ENCODE measurements at regions not wholly inside any gene's neighbourhood (a gene's known extent, or its start where the extent isn't known, plus 50 kb on each side); places are given as distances from the start of the nearest gene placed in this dataset.

DNA sequence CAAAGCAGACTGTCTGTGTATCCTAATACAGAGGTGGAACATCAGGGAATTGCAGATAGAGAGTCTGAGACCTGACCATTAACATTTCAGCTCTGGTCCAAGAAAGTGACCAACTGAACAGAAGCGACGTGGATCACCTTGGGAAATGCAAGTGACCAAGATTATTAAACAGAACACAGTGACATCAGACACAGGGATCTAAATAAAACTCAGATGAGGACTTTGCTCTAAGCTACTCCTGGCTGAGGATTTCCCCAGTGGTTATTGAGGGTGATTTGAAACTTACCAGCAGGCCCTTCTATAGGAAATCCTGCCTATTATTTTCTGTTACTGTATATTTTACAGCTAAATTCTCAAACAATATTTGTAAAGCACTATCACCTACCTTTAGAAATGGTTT is 436.0 kb downstream of the TMEM38B start:
- DNase-seq (no peak), FAIRE-seq (no peak), ATAC-seq (no peak)
- no peak overlapping the region for H3K4me3 ChIP-seq
- H3K4me1 ChIP-seq = no peaks in the 10 kb centered on the region
- intact Hi-C loops (cut with DNase I) = no loop called here
- no peak overlapping the region for H3K27ac ChIP-seq
- WGBS, 2 donors = 66 to 82% methylated on average over 2 of the region's 2 CpGs
- no peaks in the 10 kb centered on the region for H3K27me3 ChIP-seq
- H3K9me3 ChIP-seq = no peaks in the 10 kb centered on the region
- no peak for TF ChIP-seq CTCF (IDR thresholded peaks at IDR 0.05)
- H3K36me3 ChIP-seq = no peaks in the 10 kb centered on the region

DNA sequence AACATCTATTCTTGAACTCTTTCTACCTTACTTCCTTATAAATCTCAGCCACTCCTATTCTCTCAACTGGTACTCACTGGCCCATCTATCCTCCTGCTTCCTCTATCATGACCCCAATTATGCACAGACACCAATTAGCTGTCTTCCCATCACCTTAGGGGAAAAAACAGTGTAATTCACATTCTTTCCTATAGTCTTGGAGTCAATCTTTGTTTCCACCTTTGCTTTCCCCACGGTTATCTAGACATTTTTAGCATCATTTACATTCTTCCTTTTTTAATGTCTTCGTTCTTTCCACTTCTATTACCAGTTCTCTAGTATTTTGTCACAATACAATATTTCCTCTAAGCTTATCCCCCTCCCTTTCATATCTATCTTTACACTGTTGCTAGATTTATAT is 449.4 kb downstream of the TMEM38B start:
- FAIRE-seq = no peak
- Histone ChIP-seq H3K36me3 (no peaks in the 10 kb centered on the region), H3K4me1 (no peaks in the 10 kb centered on the region), H3K27me3 (no peaks in the 10 kb centered on the region), H3K27ac (no peak overlapping the region), H3K4me3 (no peak overlapping the region), H3K9me3 (no peaks in the 10 kb centered on the region)
- ATAC-seq = no peak
- WGBS, 2 donors = 40 to 58% methylated on average over 2 of the region's 2 CpGs
- no peak for TF ChIP-seq CTCF (IDR thresholded peaks at IDR 0.05)
- intact Hi-C loops (cut with DNase I) = no loop called here
- no peak for DNase-seq

DNA sequence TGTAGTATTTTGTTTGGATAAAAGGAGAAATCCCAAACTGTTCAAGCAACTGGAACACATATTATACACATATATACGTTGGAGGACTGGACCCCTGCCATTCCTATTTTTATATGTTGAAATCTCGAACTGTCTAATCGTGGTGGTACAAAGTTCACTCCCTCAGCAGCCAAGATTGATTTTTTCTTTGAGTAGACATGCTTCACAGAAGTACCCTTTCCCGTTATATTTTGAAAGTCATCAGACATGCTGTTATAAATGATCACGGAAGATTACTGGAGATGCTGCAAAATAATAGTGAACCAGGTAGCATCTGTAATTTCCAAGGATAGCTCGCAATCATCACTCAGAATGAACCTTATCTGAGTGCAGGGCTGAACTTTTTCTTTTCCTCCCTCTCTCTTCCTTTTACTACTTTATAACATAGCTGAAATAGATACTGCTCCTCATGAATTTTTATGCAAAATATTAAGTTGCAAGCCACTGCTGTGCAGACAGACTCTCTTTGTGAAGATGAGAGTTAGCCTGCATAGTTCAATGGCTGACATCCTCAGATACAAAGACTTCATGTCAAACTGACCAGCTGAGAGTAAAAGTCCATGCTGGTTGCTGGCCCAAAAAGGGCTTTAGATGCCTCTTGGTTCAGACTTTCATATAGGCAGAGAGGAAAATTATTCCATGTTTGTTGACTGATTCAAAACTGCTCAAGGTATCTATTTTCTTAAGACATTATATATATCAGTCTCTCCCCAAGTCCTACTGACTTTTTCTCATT is 451.9 kb downstream of the TMEM38B start:
- Histone ChIP-seq H3K4me1 (no peaks in the 10 kb centered on the region), H3K4me3 (no peak overlapping the region), H3K27ac (no peak overlapping the region), H3K36me3 (no peaks in the 10 kb centered on the region), H3K27me3 (no peaks in the 10 kb centered on the region), H3K9me3 (no peaks in the 10 kb centered on the region)
- intact Hi-C loops (cut with DNase I) = no loop called here
- DNase-seq (no peak), ATAC-seq (no peak), FAIRE-seq (no peak)
- WGBS, 2 donors = 21 to 25% methylated on average over 6 of the region's 6 CpGs
- no peak for TF ChIP-seq CTCF (IDR thresholded peaks at IDR 0.05)

DNA sequence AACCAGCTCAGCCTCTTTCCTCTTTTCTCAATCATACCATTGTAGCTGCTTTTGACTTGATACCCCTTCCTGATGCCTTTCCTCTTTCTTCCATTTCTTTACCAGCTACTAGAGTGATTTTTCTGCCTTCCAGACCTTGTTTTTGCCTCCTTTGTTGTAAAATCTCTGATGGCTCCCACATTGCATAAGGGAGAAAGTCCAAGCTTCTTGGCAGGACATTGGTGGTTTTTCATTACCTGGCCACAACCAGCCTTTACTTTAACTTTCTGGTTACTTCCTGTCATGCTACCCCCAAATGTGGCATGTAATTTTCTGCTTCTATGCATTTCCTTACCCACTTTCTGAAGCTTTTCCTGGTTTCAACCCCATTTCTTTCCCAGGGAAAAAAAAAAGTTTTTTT is 452.5 kb downstream of the TMEM38B start:
- ATAC-seq = no peak
- TF ChIP-seq CTCF (IDR thresholded peaks at IDR 0.05) = no peak
- Histone ChIP-seq H3K9me3 (no peaks in the 10 kb centered on the region), H3K27ac (no peak overlapping the region), H3K4me3 (no peak overlapping the region), H3K36me3 (no peaks in the 10 kb centered on the region), H3K27me3 (no peaks in the 10 kb centered on the region), H3K4me1 (no peaks in the 10 kb centered on the region)
- no peak for FAIRE-seq
- intact Hi-C loops (cut with DNase I) = no loop called here
- no peak for DNase-seq

DNA sequence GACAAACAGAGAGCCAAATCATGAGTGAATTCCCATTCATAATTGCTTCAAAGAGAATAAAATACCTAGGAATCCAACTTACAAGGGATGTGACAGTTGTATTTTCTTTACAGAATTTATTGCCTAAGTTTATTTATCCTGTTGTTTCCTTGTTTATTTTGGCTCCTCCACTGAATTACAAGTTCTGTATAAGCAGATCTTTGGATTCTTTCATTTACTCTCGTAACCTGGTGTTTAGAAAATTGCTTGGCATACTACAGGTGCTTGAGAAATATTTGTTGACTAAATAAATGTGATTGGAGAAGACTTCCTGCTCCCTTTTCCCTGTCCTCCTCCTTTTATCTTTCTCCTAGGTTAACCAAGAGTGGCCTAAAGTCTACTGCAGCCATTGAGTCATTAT is 455.6 kb downstream of the TMEM38B start:
- 23 to 27% methylated on average over 1 of the region's 1 CpG for WGBS, 2 donors
- no peak for ATAC-seq
- Histone ChIP-seq H3K36me3 (no peaks in the 10 kb centered on the region), H3K27ac (no peak overlapping the region), H3K4me1 (no peaks in the 10 kb centered on the region), H3K27me3 (no peaks in the 10 kb centered on the region), H3K9me3 (no peaks in the 10 kb centered on the region), H3K4me3 (no peak overlapping the region)
- DNase-seq = no peak
- no peak for TF ChIP-seq CTCF (IDR thresholded peaks at IDR 0.05)
- no peak for FAIRE-seq
- intact Hi-C loops (cut with DNase I) = no loop called here
